Kidney capillary endothelial cell (primary cell): ENCODE measurements at regions not wholly inside any gene's neighbourhood (a gene's known extent, or its start where the extent isn't known, plus 50 kb on each side); places are given as distances from the start of the nearest gene placed in this dataset.

ENCODE experiments used
- DNase-seq: peaks from one replicate; pipeline ENCODE4 v3.0.0-alpha.2; 2018; ENCODE audit warnings: low spot score

DNA sequence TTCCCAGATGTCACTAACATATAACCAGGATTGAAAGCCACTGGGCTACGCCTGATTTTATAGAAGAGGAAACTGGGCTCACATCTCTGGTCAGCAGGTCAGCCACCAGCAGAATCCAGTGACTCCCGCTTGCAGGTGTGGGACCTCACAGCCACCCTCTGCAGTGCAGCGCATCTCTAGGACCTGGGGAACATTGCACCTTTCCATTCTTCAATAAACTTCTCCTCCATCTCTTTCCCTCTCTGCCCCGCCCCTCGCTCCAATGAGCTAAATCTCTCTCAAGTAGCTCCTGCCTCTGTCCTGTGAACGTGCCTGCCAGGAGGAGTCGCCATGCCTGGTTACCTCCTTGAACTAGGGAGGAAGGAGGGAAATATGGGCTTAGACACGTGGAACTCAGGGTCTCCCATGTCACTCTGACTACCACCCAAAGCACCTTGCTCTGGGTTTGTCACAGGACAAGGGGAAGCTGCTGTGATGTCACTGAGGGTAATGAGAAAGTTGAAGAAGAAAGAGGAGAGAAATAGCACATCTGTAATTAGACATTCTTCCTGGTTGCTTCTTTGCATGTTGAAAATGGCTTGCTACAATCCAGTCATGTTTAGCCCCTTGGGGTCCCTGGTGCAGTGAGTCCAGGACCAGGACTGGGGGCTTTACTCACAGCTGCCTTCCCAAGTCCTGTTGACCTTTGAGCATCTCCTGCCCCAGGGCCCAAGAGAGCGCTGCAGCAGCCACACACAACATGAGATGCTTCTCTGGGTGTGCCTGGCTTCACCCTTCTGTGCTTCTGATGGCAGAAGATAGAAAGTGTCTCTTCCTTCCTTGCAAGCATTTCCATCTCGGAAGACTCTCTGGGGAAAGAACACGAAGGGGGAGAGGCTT lies 469.4 kb downstream of the PREX1 start:
- DNase-seq = no peak

DNA sequence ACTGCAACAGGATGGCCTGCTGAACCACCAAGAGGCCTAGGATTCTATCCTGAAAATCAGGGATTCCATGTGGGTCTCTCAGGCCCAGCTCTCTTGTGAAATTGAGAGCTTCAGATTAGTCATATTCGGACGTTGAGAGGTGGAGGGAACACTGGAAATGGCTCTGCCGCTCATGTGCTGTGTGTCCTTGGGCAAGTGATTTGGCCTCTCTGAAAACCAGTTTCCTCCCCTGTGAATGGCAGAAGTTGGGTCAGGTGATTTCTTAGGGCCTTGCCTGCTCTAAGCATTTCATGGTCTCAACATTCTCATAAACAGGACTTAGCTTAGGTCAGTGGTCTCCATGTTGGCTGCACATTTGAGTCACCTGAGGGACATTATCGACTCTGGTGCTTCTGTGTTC lies 470.1 kb downstream of the PREX1 start:
- DNase-seq = no peak

DNA sequence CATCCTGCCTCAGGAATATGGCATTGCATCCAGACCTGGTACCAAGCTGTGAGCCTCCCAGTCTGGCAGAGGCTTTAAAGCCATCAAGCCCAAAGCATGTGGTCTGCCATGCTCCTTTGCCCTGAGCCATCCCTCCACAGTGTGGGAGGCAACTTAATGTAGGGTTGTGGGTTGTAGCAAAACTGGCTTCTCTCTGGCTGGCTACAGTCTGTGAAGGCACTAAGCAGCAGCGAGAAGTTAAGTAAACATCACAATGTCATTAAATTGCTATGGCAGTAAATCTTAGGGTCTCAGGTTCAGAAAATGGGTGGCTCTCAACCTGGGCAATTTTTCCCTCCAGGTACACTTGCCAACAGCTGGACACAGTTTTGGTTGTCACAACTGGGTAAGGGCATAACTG lies 472.9 kb downstream of the PREX1 start:
- no peak for DNase-seq

DNA sequence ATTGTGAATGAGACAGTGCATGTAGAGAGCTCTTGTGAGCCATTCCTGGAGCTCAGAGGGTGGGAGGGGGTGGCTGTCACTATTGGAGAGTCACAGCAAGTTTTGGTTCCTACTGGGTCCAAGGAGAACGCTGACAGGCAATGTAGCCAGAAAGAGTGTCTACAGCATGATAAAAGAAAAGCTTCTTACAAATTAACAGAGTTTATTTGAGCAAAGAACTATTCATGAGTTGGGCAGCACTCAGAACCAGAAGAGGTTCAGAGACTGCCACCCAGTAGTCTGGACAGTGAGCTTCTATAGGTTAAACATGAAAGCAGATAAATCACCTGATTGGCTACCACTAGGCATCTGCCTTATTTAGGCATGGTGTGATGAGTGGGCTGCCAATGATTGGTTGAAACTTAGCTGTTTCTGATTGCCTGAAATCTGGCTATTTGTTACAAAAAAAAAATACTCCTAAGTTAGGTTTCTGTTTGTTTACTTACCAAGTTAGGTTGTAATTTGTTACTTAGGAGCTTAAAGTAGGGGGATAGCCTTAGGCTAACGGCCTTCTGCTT lies 473.4 kb downstream of the PREX1 start:
- no peak for DNase-seq

DNA sequence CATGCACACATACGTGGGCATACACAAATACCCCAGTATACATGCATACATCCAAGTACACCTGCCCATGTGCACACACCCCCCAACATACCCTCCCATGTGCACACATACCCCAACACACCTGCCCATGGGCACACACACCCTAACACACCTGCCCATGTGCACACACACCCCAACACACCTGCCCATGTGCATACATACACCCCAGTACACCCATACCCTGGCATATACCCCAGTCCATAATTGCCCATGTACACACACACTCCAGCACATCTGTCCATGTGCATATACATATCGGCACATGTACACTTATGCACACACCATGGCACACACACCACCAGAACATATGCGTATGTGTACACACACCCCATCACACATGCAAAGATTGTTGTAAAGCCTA lies 475.2 kb downstream of the PREX1 start:
- DNase-seq = no peak

DNA sequence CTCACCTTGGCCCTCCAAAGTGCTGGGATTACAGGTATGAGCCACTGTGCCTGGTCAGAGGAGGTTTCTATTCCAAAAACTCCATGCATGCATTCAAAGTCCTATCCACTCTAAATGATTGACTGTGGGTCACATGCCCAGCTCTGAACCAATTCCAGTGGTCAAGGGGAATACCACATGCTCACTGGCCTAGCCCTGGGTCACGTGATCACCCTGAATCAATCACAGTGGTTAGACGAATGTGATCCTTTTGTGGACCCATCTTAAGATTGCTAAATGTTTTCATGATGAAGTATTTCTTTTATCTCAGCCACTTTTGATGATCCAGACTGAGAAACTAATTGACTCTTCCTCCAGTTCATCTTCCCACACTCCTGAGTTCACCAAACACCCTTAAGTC lies 475.8 kb downstream of the PREX1 start:
- DNase-seq = no peak

DNA sequence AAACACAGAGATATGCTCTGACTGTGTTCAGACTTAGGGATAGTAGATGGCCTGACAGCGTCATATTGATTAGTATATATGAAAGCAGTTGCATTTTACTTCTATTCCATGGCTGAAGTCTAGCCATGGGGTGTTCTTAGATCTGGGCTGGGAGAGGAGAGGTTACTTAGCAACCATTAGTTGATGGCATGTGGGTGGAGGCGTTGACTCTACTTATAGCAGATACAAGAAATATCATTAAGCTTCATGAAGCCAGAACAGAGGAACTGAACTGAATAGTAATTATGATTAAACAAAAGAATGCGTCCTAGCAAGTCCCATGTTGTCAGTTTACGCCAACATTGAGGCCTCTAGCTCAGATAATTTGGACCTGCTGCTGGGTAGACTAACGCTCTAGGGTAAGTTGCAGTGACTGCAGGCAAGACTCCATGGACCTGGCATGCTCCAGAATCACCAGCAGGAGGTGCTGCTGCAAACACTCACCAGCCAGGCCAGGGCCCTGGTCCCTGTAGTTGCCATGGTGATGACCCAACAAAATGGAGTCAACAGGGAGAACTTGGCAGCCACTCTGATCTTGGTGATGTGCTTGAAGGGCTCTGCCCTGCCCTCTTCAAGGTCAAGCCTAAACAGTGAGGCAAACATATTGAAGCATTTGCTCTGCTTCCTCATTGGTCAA lies 477.3 kb downstream of the PREX1 start:
- no peak for DNase-seq

DNA sequence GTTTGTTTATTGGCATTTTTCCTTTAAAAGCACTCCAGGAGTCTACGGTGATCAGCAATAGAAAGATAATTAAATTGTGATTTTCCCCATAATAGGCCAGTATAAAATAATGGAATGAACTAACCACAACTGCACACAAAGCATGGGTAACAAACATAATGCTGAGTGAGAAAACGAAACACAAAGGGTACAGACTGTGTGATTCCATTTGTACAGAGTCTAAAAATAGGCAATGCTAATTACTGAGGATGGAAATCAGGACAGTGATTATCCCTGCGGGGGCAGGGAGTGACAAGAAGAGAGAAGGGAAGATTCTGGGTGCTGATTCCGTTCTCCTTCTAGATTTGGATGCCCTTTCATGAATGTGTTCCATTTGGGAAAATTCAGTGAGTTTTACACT lies 478.1 kb downstream of the PREX1 start:
- no peak for DNase-seq

DNA sequence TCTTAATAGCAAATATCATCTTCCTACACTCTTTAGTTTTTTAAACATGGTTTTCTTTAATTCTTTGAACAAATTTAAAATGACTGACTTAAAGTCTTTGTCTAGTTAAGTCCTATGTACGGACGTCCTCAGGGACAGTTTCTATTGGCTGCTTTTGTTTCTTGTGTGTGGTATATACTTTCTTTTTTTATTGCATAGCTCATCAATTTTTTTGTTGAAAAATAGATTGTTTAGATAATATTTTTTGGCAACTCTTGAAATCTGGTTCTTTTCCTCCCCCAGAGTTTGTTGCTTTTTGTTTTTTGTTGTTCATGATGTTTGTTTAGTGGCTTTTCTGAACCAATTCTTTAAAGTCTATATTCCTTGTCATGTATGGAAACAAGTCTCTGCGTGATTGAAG lies 479.8 kb downstream of the PREX1 start:
- DNase-seq = no peak

DNA sequence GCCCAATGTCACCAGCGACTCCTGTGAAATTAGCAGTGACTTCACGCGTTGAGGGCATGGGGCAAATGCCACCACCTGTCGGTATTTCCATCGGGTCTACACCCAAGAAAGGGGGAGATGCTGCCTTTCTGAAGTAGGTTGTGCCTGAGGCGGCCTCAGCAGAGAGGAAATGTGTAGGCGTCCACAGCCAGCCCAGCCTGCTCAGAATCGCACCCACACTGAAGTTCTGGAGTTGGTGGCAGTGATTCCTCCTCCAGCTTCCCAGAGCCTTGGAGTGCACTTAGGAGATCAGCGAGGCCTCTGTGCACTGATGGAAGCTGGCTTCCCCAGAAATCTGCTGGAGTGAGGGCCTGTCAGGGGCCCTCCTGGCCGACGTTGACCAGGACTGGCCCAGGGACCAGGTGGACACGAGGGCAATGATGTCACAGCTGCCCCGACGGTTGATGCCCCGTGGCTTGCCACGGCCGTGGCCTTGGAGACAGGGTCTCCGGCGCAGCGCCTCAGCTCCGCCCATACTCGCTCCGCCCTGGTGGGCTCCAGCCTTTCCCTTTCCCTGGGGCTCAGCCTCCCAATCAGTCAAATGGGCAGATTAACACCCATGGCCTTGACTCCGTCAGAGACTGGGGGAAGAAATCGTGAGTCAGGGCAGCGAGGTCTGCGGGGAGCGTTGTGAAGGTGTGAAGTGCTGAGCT lies 484.8 kb downstream of the PREX1 start:
- DNase-seq = no peak

DNA sequence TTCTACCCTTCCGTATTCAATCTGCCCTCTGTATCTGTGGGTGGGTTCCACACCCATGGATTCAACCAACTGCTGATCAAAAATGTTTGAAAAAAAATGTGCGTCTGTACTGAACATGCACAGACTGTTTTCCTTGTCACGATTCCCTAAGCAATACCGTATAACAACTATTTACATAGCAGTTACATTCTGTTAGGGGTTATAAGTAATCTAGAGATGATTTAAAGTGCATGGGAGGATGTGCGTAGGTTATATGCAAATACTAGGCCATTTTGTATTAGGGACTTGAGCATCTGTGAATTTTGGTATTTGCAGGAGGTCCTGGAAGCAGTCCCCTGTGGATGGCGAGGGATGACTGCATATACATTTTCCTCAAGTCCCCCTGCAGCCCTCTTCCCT lies 486.9 kb downstream of the PREX1 start:
- DNase-seq = no peak

DNA sequence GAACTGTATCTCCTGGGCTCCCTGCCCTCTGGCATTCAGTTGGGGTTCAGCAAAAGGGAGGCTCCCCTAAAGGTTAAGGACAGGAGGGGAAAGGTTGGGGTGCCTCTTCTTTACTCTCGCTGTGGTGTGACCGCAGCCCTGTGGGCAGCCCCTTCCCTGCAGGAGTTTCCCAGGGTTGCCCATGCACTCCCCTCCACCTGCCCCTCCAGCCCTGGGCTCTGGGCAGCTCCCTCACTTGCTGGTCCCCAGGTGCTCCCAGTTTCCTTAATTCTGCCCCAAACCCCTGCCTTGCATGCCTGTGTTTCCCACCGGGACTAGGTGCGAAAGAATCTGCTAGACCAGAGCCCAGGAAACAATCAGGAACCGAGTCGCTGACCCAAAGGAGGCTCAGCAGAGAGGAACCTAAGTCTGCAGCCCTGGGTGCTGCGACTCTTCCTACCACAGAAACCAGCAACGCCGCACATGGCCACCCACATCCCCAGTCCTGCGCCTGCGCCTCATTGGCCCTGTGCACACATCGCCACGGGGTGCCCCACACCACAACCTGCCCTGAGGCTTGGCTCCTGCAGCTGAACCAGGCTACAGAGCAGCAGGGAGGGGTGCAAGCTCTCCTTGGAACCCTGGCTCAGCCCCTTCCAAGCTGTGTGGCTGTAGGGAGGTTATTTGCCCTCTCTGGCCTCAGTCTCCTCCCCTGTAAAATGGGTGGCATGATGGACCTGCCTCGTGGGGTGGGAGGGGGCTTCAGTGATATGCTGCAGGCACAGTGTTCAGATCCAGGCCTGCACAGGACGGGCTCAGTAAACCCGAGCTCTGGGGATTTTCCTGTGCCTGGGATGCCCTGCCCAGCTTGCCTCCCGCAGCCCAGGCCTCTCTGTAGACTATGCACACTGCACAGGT lies 487.6 kb downstream of the PREX1 start:
- DNase-seq = no peak

DNA sequence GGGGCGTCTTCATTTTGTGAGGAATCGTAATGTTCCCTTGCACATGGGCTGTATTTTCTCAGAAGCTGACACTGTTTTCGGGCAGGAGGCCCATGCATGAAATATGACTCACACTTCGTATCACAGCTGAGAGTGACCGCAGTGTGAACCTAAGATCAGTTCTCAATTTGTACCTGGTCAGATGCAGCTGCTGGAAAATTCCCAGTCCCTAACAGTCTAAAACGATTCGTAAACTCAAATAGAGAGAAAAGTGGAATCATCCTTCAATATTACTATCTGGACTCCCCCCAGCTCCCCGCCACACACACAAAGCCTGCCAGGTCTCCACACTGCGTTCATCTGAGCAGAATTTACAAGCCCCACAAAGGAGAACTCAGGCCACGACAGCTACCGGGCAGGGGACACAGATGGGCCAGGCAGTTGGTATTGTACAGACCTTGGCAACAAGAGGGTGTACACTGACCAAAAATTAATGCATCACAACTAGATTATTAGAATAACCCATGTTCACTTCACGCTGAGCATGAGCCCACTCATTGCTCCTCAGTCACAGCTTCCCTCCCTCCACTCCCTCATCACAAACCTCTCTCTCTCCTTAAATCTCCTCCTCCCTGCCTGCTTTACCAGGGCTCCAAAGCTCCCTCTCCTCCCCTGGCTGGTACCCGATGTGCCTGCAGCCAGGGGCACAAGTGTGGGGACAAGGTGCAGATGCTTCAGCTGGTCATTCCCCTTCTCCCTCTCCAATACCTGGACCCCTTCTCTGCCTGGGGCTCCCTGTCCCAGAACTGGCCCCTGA lies 488.4 kb downstream of the PREX1 start:
- DNase-seq = no peak

DNA sequence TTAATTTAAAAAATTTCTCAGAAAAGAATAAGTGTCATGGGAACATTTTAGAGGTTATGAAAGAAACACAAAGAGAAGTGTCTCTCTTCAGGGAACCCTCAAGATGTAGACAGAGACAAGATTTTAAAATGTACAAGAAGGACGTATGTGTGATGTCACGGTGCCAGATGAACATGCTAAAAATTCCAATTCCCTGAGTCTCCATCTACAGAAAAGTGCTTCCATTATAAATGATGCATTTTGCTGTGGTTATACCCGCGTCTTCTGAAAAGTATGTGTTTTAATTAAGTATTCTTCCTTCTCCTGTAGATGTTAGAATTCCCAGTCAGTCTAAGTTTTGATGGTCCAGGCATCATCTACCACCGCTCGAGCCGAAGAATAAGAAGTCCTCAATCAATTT lies 489.1 kb downstream of the PREX1 start:
- DNase-seq = no peak

DNA sequence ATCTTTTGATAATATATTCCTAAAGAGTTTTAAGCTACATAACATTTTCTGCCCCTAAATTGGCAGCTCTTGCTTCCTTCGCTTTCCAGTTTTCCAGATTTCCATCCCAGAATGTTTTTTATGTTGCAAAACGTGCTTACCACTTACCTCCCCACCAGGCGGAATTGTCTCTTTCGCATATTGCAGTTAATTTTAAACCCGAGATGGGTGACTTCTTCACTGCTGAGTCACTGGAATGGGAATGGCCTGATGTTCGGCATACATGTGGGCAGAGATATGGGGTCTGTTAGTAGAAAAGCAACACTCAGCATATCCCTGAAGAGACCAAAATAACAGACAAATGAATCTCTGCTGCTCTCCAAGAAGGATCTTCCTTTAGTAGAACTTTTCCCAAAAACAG lies 491.2 kb downstream of the PREX1 start:
- no peak for DNase-seq

DNA sequence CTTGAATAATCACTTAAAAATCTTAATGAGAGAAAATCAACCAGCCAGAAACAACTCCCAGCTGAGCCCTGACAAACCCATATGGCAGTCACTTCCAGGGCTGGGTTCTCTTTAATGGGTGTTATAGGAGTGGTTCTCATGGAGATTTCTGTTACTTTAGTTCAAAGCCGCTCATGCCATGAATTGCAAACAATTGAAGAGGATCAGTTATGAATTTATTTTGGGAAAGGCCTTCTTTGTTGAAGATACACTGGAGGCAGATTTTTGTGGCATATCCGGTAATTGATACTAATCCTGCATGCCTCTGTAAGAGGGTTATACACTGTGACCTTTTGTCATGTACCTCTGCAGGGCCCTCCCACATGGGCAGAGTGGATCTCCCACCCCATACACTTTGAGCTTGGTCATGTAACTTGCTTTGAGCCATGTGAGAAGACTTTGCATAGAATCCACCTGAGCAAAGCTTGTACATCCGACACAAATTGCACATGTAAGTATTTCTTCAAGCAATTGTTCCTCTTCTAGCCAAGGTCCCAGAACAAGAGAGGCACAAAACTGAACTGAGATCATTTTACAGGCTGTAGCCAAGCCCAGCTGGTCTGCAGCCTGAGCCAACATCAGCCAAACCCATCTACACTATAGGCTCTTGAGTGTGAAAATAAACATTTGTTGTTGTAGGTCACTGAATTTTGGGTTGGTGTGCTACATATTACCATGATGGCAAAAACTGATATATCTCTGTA lies 492.3 kb downstream of the PREX1 start:
- no peak for DNase-seq

DNA sequence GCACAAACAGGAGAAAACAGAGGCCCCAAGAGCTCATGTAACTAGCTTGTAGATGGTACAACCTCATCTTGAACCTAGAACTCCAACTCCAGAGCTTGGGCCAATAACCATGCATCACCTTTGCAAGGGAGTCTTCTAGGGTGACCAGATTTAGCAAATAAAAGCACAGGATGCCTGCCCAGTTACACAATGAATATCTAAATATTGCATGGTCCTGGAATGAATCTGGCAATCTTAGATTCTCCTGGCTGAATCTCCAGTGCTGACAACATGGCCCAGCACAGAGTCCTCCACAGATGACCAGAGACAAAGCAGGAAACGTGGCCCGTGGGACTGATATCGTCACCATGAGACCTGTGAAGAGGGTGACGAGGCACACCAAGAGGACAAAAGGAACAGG lies 494.1 kb downstream of the PREX1 start:
- no peak for DNase-seq

DNA sequence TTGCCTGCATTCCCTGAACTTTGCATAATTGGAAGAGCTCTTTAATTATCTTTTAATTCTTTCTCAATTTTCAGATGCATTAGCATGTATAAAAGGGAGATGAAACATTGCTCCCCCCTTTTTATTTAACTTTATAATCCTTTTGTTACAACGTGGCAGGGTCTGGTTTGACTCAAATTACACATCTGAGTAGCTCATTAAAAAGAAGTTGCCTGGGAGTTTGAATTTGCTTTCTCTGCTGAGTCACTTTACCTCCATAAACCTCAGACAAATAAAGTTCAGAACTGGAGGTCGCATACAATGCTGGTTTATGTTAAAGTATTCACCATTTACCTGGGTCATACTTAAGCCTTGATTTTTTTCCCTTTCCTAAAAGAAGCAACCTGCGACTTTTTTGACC lies 495.2 kb downstream of the PREX1 start:
- no peak for DNase-seq

DNA sequence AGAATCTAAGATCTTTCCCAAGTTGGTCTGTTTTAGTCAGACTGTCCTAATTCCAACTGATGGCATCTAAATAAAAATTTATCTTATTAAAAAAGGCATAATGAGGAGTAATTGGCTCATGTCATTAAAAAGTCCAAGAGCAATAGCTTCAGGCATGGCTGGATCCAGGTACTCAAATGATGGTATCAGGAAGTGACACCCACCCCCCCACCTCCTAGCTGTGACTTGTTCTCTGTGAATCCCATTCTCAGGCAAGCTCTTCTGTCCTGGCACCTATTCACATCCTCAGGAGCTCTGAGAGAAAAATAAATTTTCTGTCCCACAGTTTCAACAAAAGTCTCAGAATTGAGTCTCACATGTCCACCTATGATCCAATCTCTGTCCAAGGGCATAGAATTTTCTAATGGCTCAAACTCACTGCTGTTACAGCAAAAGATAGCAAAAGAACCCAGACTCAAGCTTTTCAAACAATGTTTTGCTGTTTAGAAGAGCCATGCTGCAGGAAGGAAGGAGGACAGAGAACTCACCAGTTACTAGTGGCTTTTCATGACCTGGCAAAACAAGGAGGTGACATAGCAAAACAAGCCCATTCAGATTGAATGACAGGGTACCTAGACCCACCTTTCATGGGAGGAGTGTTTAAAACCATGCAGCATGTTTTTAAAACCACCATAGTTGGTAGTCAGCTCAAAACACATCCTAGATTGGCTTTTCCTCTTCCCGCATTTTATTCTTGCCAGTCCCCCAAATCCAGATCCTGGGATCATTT lies 496.1 kb downstream of the PREX1 start:
- no peak for DNase-seq
